Tibial nerve (tissue), 3 donors: ENCODE measurements at regions not wholly inside any gene's neighbourhood (a gene's known extent, or its start where the extent isn't known, plus 50 kb on each side); places are given as distances from the start of the nearest gene placed in this dataset.

Source experiments
- EP300 ChIP-seq, 2 donors: sonication (generic); formaldehyde crosslinking; IDR thresholded peaks; one replicate each; pipeline ENCODE4 v1.6.1; 2017; ENCODE audit warnings: antibody characterized with exemption in 2 of 2, mild to moderate bottlenecking in 1 of 2
- POLR2A ChIP-seq, 2 donors: fragments of 450-650 bp; IDR thresholded peaks; one replicate each; pipeline ENCODE4 v1.6.1; 2017; ENCODE audit warnings: antibody characterized with exemption in 2 of 2, mild to moderate bottlenecking in 2 of 2, moderate library complexity in 2 of 2

GRCh38 chr2:103179798-103180197, 418.0 kb downstream of the TMEM182 start:
- TF ChIP-seq EP300 (IDR thresholded peaks at IDR 0.05) (no peak), POLR2A (IDR thresholded peaks at IDR 0.05) (no peak)
